Ovary (tissue), 7 donors: ENCODE measurements at regions not wholly inside any gene's neighbourhood (a gene's known extent, or its start where the extent isn't known, plus 50 kb on each side); places are given as distances from the start of the nearest gene placed in this dataset.
A peak's percentile ranks its signal among the peaks of the same experiment; 100 is the strongest.

ENCODE experiments used
- DNase-seq, 5 donors: peaks; one replicate each; pipeline ENCODE4 v3.0.0-alpha.2; 2019 to 2020
- H3K27ac ChIP-seq, 2 donors: fragments of 200-600 bp; one replicate each; pipeline versions ENCODE4 v1.5.1 to v1.8.0; 2019 to 2022
- H3K27me3 ChIP-seq: fragments of 200-600 bp; one replicate; pipeline ENCODE4 v1.8.0; 2022
- H3K36me3 ChIP-seq: fragments of 200-600 bp; sonication (generic); one replicate; pipeline ENCODE4 v1.5.1; 2019
- H3K4me1 ChIP-seq: one replicate; pipeline ENCODE4 v1.8.1; 2013; ENCODE audit warnings: mild to moderate bottlenecking, moderate library complexity; ENCODE audit not compliant: insufficient read depth
- H3K4me3 ChIP-seq: fragments of 200-600 bp; sonication (generic); one replicate; pipeline ENCODE4 v1.5.1; 2017
- H3K9me3 ChIP-seq, 2 donors: fragments of 200-600 bp in 1 of 2; sonication (generic) in 1 of 2; one replicate each; pipeline versions ENCODE4 v1.5.1 to v1.8.1; 2013 to 2019; ENCODE audit warnings: mild to moderate bottlenecking in 1 of 2, moderate library complexity in 1 of 2
- EP300 ChIP-seq: sonication (generic); formaldehyde crosslinking; IDR thresholded peaks from one replicate; pipeline ENCODE4 v1.6.1; 2017; ENCODE audit warnings: antibody characterized with exemption
- POLR2A ChIP-seq: fragments of 450-650 bp; IDR thresholded peaks from one replicate; pipeline ENCODE4 v1.6.1; 2017; ENCODE audit warnings: antibody characterized with exemption, mild to moderate bottlenecking, moderate library complexity
- WGBS, 3 donors: extraction: QIAGEN DNeasy Blood & Tissue Kit in 1 of 3; methylation state at CpG; one replicate each; pipeline versions ENCODE4 v1.1.5 to v1.1.7; 2013 to 2017; 5-methylcytosine and 5-hydroxymethylcytosine counted together
- intact Hi-C, 4 donors: fragments of 100-400 bp; cut with DNase I; formaldehyde crosslinking; loops; one replicate each; pipeline versions ENCODE4 v1.11.0 to v1.15.1; 2022 to 2023
- TF ChIP-seq, protein P1 (sequence below), 3 donors: fragments of 450-650 bp in 2 of 3; fragments of 200-600 bp in 1 of 3; IDR thresholded peaks; one replicate each; pipeline versions ENCODE4 v1.5.1 to v1.8.0; 2016 to 2022; ENCODE audit warnings: antibody characterized with exemption in 3 of 3, mild to moderate bottlenecking in 1 of 3
- donor health status: DM: no; HTN: no; CAD: no; lungs with moderate emphysema.
- donor health status: DM: no; HTN: no; CAD: no.
- donor health status: Bipolar disorder and iron deficiency.
- donor health status: DM: no; HTN: no; CAD: no.
- donor health status: DM: yes; HTN: yes; CAD: no.

DNA sequence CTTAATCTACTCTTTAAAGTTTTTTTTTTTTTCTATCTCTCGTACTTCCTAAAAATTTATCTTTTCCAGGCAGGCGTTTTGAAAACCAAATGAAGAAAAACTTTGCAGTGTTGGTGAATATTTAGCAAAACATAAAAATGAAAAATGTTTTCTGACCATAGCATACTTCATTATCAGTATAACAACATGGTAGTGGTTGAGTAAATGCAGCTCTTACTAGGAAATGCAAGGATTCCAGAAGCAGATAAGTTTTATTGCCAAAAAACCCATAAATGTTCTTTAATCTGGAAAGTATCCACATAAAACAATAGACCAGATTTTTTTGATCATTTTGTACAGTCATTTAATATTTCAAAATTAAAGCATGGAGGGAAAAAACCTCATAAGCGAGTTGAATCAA lies 136.9 kb upstream of the GUCY1A1 start:
- H3K27me3 ChIP-seq, result no peaks in the 10 kb centered on the region
- intact Hi-C loops, result no loop called here
- TF ChIP-seq EP300 (no peak), POLR2A (no peak)
- TF ChIP-seq, protein P1, sequence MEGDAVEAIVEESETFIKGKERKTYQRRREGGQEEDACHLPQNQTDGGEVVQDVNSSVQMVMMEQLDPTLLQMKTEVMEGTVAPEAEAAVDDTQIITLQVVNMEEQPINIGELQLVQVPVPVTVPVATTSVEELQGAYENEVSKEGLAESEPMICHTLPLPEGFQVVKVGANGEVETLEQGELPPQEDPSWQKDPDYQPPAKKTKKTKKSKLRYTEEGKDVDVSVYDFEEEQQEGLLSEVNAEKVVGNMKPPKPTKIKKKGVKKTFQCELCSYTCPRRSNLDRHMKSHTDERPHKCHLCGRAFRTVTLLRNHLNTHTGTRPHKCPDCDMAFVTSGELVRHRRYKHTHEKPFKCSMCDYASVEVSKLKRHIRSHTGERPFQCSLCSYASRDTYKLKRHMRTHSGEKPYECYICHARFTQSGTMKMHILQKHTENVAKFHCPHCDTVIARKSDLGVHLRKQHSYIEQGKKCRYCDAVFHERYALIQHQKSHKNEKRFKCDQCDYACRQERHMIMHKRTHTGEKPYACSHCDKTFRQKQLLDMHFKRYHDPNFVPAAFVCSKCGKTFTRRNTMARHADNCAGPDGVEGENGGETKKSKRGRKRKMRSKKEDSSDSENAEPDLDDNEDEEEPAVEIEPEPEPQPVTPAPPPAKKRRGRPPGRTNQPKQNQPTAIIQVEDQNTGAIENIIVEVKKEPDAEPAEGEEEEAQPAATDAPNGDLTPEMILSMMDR (IDR thresholded peaks at IDR 0.05), result no peak
- 21 to 37% (median 37%) methylated on average over 3 of the region's 3 CpGs for WGBS, 3 donors
- H3K9me3 ChIP-seq, result no peaks in the 10 kb centered on the region
- DNase-seq, result no peak
- no peak overlapping the region for H3K27ac ChIP-seq
- no peak overlapping the region for H3K4me3 ChIP-seq
- no peaks in the 10 kb centered on the region for H3K36me3 ChIP-seq
- no peaks in the 10 kb centered on the region for H3K4me1 ChIP-seq

DNA sequence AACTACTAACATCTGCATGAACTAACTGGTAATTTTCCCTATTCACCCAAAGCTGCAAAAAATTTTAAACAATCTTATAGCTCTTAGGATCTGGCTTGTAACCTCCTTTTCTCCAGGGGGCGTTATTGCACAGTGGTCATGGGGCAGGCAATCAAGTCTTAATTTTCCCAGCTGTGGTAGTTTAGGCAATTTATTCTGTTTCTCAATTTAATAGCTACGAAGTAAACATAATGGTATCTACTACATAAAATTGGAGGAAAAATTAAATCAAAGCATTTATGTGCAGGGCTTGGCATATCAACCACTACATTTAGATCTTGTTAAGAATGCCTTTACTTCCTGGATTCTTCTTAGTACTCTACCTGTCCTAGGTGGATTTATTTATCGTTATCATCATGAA lies 137.4 kb upstream of the GUCY1A1 start:
- H3K4me3 ChIP-seq, result no peak overlapping the region
- DNase-seq, result no peak
- no peak for TF ChIP-seq POLR2A
- no peak for TF ChIP-seq EP300
- TF ChIP-seq, protein P1 (IDR thresholded peaks at IDR 0.05), result no peak
- no peaks in the 10 kb centered on the region for H3K36me3 ChIP-seq
- H3K27ac ChIP-seq, result no peak overlapping the region
- intact Hi-C loops, result no loop called here
- H3K4me1 ChIP-seq, result no peaks in the 10 kb centered on the region
- WGBS, 3 donors, result 60 to 73% (median 65%) methylated on average over 3 of the region's 3 CpGs
- no peaks in the 10 kb centered on the region for H3K9me3 ChIP-seq
- H3K27me3 ChIP-seq, result no peaks in the 10 kb centered on the region

GRCh38 chr4:155526452-155527169 lies 140.0 kb upstream of the GUCY1A1 start:
- no peaks in the 10 kb centered on the region for H3K4me1 ChIP-seq

DNA sequence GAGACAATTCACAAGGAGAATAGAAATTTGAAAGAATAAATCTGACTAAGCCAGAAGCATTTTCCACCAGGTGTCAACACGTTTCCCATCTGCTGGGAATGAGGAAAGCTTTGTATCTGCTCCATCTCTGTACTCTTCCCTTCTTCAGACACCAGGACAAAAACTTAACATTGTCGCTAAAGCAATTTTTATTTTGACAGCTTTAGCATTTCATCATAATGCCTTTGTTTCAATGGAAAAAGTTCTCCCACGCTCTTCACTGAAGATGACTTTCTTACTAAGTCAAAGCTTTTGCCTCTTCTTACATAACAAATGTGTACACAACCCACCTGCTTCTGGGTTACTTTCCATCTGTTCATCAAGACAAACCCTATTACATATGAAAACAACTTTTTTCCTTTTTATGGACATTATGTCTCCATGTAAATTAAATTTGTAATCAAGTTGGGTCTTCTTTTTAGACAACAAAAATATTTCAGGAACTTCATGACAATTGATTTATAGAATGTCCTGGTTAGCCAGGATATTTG lies 141.7 kb upstream of the GUCY1A1 start:
- Histone ChIP-seq H3K9me3 (no peaks in the 10 kb centered on the region), H3K36me3 (no peaks in the 10 kb centered on the region), H3K4me3 (no peak overlapping the region), H3K4me1 (no peaks in the 10 kb centered on the region), H3K27ac (no peak overlapping the region), H3K27me3 (no peaks in the 10 kb centered on the region)
- WGBS, 3 donors, result 79 to 88% (median 87%) methylated on average over 3 of the region's 3 CpGs
- intact Hi-C loops, result no loop called here
- no peak for TF ChIP-seq POLR2A
- TF ChIP-seq, protein P1 (IDR thresholded peaks at IDR 0.05), result no peak
- no peak for TF ChIP-seq EP300
- DNase-seq, result no peak

More at GRCh38 chr4:155526452-155527169, 140.0 kb upstream of the GUCY1A1 start:
- H3K36me3 ChIP-seq, result no peaks in the 10 kb centered on the region
- peak overlapping the region in 1 of 2 donors; percentile 49 for H3K27ac ChIP-seq
- no peaks in the 10 kb centered on the region for H3K27me3 ChIP-seq
- DNase-seq, result no peak
- intact Hi-C loops, result no loop called here
- WGBS, 3 donors, result 17 to 21% (median 21%) methylated on average over 8 of the region's 8 CpGs
- no peak overlapping the region for H3K4me3 ChIP-seq
- H3K9me3 ChIP-seq, result no peaks in the 10 kb centered on the region
- TF ChIP-seq, protein P1 (IDR thresholded peaks at IDR 0.05), result no peak
- TF ChIP-seq POLR2A, result no peak
- TF ChIP-seq EP300, result no peak
